ENCODE measurements at regions not wholly inside any gene's neighbourhood (a gene's known extent, or its start where the extent isn't known, plus 50 kb on each side); places are given as distances from the start of the nearest gene placed in this dataset.

DNA sequence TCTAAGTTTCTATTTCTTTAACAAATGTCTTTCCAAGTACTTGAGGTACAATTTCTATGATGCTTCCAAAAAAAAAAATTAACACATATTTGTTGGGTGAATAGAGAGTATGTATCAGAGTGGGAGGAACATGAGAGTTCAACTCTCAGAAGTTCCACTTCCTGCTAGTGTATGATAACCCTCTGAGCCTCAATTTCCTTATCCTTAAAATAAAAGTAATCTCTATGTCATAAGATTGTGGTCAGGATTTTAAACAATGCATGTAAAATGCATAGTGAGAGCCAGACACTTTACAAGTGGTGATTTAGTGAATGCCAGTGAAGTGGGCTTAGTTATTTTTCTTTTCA is 270.3 kb upstream of the AMIGO2 start:
- TF ChIP-seq, protein P1, sequence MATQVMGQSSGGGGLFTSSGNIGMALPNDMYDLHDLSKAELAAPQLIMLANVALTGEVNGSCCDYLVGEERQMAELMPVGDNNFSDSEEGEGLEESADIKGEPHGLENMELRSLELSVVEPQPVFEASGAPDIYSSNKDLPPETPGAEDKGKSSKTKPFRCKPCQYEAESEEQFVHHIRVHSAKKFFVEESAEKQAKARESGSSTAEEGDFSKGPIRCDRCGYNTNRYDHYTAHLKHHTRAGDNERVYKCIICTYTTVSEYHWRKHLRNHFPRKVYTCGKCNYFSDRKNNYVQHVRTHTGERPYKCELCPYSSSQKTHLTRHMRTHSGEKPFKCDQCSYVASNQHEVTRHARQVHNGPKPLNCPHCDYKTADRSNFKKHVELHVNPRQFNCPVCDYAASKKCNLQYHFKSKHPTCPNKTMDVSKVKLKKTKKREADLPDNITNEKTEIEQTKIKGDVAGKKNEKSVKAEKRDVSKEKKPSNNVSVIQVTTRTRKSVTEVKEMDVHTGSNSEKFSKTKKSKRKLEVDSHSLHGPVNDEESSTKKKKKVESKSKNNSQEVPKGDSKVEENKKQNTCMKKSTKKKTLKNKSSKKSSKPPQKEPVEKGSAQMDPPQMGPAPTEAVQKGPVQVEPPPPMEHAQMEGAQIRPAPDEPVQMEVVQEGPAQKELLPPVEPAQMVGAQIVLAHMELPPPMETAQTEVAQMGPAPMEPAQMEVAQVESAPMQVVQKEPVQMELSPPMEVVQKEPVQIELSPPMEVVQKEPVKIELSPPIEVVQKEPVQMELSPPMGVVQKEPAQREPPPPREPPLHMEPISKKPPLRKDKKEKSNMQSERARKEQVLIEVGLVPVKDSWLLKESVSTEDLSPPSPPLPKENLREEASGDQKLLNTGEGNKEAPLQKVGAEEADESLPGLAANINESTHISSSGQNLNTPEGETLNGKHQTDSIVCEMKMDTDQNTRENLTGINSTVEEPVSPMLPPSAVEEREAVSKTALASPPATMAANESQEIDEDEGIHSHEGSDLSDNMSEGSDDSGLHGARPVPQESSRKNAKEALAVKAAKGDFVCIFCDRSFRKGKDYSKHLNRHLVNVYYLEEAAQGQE (IDR thresholded peaks at IDR 0.05; ENCODE audit: low read depth, low read length) = no peak
- TF ChIP-seq EP300 (IDR thresholded peaks at IDR 0.05; ENCODE audit: borderline replicate concordance in 1 of 2, low read depth in 1 of 2, low read length in 1 of 2) (no peak), POLR2AphosphoS5 (IDR thresholded peaks at IDR 0.05; ENCODE audit: low read depth, low read length) (no peak), MXI1 (IDR thresholded peaks at IDR 0.05; ENCODE audit: low read depth, low read length) (no peak), NRF1 (IDR thresholded peaks at IDR 0.05; ENCODE audit: low read depth, low read length) (no peak), YY1 (IDR thresholded peaks at IDR 0.05; ENCODE audit: low read depth) (no peak), SMC3 (IDR thresholded peaks at IDR 0.05; ENCODE audit: low read depth, low read length) (no peak)
- TF ChIP-seq, protein P2, sequence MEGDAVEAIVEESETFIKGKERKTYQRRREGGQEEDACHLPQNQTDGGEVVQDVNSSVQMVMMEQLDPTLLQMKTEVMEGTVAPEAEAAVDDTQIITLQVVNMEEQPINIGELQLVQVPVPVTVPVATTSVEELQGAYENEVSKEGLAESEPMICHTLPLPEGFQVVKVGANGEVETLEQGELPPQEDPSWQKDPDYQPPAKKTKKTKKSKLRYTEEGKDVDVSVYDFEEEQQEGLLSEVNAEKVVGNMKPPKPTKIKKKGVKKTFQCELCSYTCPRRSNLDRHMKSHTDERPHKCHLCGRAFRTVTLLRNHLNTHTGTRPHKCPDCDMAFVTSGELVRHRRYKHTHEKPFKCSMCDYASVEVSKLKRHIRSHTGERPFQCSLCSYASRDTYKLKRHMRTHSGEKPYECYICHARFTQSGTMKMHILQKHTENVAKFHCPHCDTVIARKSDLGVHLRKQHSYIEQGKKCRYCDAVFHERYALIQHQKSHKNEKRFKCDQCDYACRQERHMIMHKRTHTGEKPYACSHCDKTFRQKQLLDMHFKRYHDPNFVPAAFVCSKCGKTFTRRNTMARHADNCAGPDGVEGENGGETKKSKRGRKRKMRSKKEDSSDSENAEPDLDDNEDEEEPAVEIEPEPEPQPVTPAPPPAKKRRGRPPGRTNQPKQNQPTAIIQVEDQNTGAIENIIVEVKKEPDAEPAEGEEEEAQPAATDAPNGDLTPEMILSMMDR (IDR thresholded peaks at IDR 0.05) = no peak

Measured in SK-N-SH (cell line).